LNCaP clone FGC (cell line): ENCODE measurements at regions not wholly inside any gene's neighbourhood (a gene's known extent, or its start where the extent isn't known, plus 50 kb on each side); places are given as distances from the start of the nearest gene placed in this dataset.

Experiments
- DNase-seq: peaks from one replicate; pipeline ENCODE4 v3.0.0-alpha.2; 2011; ENCODE audit warnings: low read depth
- H3K4me3 ChIP-seq: 2 replicates; pipeline ENCODE4 v1.5.1; 2011; ENCODE audit warnings: mild to moderate bottlenecking, low read depth, low read length, control low read depth
- TF ChIP-seq, protein P1 (sequence below): IDR thresholded peaks from 2 replicates; pipeline ENCODE4 v1.5.1; 2012; ENCODE audit warnings: mild to moderate bottlenecking; ENCODE audit not compliant: control insufficient read depth, insufficient read depth; ENCODE audit errors: extremely low read depth

DNA sequence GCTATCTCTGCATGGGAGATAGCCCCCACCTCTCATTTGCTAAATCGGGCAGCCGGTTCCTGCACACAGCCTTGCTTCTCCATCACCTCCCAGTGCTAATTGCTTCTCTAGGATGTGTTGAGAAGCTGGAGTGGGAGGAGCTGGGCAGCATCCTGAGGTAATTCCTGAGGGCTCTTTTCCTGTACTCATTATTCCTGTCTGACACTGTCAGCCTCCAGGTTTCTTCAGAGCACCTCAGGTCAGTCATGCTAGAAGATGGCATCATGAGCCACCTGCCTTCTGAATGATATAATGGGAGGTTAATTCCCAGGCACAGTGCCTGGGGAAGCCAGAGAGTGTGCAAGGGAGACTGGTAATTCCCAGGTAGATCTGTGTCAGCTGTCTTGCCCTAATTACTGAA, 133.0 kb downstream of the RAB38 start:
- DNase-seq, result no peak
- TF ChIP-seq, protein P1, sequence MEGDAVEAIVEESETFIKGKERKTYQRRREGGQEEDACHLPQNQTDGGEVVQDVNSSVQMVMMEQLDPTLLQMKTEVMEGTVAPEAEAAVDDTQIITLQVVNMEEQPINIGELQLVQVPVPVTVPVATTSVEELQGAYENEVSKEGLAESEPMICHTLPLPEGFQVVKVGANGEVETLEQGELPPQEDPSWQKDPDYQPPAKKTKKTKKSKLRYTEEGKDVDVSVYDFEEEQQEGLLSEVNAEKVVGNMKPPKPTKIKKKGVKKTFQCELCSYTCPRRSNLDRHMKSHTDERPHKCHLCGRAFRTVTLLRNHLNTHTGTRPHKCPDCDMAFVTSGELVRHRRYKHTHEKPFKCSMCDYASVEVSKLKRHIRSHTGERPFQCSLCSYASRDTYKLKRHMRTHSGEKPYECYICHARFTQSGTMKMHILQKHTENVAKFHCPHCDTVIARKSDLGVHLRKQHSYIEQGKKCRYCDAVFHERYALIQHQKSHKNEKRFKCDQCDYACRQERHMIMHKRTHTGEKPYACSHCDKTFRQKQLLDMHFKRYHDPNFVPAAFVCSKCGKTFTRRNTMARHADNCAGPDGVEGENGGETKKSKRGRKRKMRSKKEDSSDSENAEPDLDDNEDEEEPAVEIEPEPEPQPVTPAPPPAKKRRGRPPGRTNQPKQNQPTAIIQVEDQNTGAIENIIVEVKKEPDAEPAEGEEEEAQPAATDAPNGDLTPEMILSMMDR, result no peak
- H3K4me3 ChIP-seq, result no peak overlapping the region

DNA sequence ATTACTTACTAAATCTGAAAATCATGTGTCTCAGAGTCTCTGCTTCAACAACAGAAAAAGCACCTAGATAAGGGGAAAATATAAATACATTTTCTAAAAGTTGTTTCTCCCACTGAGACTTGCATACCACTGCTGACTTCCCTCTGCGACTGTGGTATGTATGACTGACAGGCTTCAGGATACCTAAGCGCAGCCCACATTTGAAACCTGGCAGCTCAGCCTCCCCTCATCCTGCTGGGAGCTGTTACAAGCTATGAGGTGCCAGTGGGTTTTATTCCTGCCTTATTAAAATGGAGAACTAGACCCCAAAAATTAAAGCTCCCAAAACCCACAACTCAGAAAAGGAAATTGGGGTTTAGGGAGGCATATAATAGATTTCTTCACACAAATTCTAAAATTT, 133.6 kb downstream of the RAB38 start:
- H3K4me3 ChIP-seq, result no peak overlapping the region
- TF ChIP-seq, protein P1, result no peak
- no peak for DNase-seq

DNA sequence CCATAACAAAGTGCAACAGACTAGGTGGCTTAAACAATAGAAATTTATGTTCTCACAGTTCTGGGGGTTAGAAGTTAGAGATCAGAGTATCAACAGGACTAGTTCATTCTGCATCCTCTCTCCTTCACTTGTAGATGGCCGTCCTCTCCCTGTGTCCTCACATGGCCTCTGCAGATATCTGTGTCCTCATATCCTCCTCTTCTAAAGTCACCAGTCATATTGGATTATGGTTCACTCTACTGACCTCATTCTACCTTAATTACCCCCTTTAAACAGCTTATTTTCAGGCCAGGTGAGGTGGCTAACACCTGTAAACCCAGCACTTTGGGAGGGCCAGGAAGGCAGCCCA, 135.1 kb downstream of the RAB38 start:
- TF ChIP-seq, protein P1, result no peak
- no peak overlapping the region for H3K4me3 ChIP-seq
- no peak for DNase-seq

DNA sequence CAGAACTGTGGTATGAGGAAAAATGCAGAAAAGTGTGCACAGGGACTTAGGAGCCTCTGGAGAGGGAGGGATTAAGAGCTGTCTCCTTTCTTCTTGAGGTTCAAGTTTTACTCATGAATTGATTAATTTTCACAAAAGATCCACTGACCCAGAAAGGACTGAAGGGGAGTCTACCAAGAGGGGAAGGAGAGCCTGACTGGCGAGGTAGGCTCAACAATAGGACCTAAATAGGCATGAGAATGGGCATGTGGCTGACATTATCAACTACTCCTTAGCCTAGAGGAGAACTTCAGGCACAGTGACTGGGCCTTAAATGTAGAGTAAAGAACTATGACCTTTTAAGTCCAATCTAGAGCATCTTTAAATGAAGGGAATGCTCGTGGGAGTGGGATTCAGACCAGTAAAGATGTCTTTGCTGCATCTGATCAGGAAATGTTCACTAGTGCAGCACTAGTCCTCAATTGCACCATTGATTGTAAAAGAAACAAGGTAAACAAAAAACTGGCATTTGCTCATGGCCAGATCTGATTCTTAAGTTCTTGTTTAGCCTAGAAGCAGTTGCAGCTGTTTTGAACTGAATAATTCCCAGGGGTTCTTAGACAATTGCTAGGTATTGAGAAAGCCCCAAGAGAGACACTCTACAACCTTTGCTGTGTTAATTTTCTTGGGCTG, 135.6 kb downstream of the RAB38 start:
- DNase-seq, result peak; percentile 3
- TF ChIP-seq, protein P1, result no peak
- no peak overlapping the region for H3K4me3 ChIP-seq

DNA sequence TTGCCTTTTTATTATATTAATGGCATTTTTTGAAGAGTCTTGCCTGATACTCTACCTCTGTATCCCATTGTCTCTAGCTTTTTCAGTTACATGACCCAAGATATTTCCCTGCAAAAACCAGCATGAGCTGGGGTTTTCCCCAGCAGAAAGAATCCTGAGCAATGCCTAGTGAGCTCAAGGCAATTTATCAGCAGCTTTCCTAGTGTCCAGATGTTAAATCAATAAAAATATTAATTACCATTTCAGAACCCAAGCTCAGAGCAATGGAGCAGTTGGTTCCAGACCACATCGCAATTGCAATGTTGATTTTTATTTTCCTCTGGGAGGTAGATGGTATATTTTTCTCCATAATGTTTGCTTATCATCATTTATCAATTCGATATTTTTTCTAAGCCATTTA, 137.2 kb downstream of the RAB38 start:
- no peak overlapping the region for H3K4me3 ChIP-seq
- TF ChIP-seq, protein P1, result no peak
- DNase-seq, result no peak

DNA sequence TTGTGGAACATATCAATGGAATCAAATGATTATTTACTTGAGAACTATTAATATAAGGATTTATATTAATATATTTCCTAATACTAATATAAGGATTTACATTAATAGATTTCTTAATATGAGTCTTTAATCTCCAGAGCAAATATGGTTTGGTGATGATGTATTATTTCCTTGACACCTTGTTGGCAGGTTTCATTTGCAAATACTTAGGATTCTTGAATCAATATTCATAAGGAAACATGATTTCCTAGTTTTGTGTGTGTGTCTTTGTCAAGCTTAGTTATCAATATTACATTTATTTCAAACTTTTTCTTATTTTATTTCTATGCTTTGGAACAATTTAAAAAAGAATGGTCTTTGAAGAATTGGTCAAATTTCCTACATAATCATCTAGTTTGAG, 138.5 kb downstream of the RAB38 start:
- TF ChIP-seq, protein P1, result no peak
- H3K4me3 ChIP-seq, result no peak overlapping the region
- no peak for DNase-seq

DNA sequence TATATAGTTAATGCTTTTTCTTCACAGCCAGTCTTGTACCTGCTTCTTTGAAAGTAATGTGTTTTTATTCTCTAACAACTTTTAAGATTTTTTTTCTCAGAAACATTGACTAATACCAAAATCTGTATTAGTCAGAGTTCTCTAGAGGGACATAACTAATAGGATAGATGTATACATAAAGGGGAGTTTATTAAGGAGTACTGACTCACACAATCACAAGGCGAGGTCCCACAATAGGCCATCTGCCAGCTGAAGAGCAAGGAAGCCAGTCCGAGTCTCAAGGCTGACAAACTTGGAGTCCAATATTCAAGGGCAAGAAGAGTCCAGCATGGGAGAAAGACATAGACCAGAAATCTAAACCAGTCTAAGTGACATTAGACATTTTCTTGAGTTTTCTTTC, 140.0 kb downstream of the RAB38 start:
- TF ChIP-seq, protein P1, result no peak
- no peak overlapping the region for H3K4me3 ChIP-seq
- no peak for DNase-seq
